GM12872 (cell line): ENCODE measurements at regions not wholly inside any gene's neighbourhood (a gene's known extent, or its start where the extent isn't known, plus 50 kb on each side); places are given as distances from the start of the nearest gene placed in this dataset.

Experiments
- CTCF ChIP-seq: IDR thresholded peaks from 3 replicates; pipeline ENCODE4 v1.5.1; 2011; ENCODE audit warnings: low read depth, mild to moderate bottlenecking, low read length, moderate library complexity; ENCODE audit not compliant: insufficient read depth

- TF ChIP-seq CTCF = no peak
Measured at GRCh38 chr22:47686594-47687345, 924.3 kb downstream of the TBC1D22A start.

- no peak for TF ChIP-seq CTCF
Measured at GRCh38 chr22:47681411-47682165, 919.1 kb downstream of the TBC1D22A start.

- no peak for TF ChIP-seq CTCF
Measured at GRCh38 chr22:47678636-47679287, 916.3 kb downstream of the TBC1D22A start.

GRCh38 chr22:47678048-47678447, 915.6 kb downstream of the TBC1D22A start:
- no peak for TF ChIP-seq CTCF

- no peak for TF ChIP-seq CTCF
Measured at GRCh38 chr22:47676685-47677084, 914.2 kb downstream of the TBC1D22A start.

GRCh38 chr22:47674600-47674999, 912.1 kb downstream of the TBC1D22A start:
- no peak for TF ChIP-seq CTCF

- TF ChIP-seq CTCF = no peak
Measured at GRCh38 chr22:47673557-47673956, 911.1 kb downstream of the TBC1D22A start.
